Activated CD4-positive, alpha-beta T cell treated with anti-CD3 and anti-CD28 coated beads for 48 hours (primary cell): ENCODE measurements at regions not wholly inside any gene's neighbourhood (a gene's known extent, or its start where the extent isn't known, plus 50 kb on each side); places are given as distances from the start of the nearest gene placed in this dataset.
"Not testable (repeated sequence)": the region's sequence is repeated elsewhere in the genome, so short reads cannot be mapped to it uniquely, and the experiment has no call there.

Source experiments
- DNase-seq: peaks from one replicate; pipeline ENCODE4 v3.0.0-alpha.2; 2020

DNA sequence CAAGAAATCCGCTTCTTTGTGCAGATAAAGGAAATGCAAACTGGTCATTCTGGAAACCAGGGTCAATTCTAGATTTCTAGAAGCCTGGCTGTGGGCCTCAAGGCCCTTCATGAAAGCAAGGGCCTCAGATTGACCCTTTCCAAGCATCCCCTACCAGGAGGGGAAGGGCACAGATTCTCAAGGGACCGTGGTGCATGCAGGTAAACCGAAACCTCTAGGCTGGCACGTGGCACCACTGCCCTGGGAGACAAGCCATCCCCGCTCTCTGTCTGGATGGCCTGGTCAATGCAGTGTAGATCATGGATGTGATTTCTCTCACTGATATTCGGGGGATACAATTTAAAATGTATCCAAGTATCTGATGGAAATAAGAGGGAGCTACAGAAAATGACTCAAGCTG is 69.4 kb downstream of the TOMM20 start:
- DNase-seq = no peak

GRCh38 chr1:235058695-235059094 is 69.9 kb downstream of the TOMM20 start:
- no peak for DNase-seq

DNA sequence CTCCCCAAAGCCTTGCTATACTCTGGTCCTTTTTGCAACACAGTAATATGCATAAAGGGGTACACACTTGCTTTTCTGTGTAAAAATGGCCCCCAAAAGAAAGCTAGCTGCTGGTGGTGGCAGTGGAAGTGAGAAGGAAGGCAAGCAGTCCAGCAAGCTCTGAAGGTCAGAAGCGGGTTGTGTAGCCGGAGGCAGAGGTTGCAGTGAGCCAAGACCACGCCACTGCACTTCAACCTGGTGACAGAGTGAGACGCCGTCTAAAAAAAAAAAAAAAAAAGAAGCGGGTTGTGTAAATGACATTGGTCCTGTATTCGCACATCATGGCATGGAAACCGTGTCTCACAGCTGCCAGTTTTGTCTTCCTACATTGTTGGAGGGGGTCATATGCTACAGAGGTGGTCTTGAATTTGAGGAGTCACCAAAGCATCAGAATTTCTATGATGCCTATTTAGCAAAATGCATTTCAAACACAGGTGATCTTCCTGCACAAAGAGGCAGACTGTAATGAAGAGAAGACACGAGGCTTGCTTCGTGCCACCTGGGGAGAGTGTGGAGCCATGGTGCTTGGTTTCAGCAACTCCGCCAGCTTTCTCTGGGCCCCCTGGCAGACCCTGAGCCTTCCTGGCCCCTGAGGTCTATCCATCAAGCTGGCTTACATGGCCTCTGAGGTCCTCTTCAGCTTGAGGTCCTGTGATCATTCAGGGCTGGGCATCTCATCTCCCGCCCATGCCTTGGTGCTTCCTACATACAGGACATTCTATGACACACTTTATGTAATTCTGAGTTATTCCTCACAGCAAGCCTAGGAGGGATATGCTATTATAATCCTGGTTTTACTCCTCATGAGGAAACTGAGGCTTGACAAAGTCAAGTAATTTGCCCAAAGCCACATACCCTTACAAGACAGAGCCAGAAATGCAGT is 71.0 kb downstream of the TOMM20 start:
- no peak for DNase-seq

DNA sequence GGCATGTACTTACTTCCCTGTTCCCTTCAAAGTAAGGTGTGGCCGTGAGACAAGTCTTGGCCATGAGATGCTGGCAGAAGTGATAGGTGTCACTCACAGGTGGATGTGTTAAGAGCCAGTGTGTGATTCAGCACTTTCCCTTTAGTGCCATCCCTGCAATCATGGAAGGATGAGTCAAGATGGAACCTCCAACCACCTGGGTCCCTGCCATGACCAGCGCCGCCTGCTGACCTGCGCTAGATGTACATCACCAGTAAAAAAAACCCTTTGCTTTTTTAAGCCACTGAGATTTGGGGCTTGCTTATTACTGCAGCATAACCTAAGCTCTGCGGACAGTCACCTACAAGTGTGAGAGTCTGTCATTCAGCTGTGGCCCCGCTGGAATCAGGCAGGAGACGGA is 71.7 kb downstream of the TOMM20 start:
- peak; percentile 53 for DNase-seq

DNA sequence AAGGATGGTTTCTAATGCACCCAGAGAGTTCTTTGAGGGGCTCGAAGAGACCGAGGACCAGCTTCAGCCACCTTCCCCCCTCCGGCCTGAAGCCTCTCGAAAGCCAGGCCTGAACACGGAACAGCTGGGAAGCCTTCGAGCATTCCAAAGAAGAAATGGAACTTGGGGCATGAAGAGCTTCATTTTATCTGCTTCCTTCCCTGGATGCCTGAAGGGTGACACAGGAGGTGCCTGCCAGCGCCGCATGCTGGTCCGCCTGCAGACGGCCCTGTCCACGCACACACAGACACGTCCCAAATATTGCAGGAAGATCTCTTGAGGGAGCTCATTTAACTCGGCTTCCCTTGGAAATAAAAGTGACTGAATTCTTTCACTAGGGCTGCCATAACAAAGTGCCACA is 73.7 kb downstream of the TOMM20 start:
- DNase-seq = no peak

GRCh38 chr1:235054466-235054865 is 74.2 kb downstream of the TOMM20 start:
- DNase-seq = no peak

- DNase-seq = no peak
Measured at GRCh38 chr1:235052067-235053008, 76.3 kb downstream of the TOMM20 start.

DNA sequence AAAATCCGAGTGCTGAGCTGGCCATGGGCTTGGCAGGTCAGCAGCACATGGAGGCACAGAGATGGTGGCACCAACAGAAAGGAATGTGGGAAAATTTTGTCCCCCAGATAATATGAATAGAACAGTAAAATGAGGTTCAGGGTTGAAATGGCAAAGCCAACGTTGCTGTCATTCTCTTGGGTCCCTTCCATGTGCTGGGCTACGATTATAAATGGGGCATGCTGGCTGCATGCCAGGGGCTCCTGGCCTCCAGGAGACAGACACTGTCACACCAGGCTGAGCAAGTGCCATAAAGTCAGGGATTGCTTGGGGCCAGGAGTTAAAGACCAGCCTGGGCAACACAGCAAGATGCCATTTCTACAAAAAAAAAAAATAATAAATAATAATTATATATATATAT is 77.1 kb downstream of the TOMM20 start:
- DNase-seq = no peak

- DNase-seq = peak; percentile 56
Measured at GRCh38 chr1:235050911-235051360, 77.7 kb downstream of the TOMM20 start.

DNA sequence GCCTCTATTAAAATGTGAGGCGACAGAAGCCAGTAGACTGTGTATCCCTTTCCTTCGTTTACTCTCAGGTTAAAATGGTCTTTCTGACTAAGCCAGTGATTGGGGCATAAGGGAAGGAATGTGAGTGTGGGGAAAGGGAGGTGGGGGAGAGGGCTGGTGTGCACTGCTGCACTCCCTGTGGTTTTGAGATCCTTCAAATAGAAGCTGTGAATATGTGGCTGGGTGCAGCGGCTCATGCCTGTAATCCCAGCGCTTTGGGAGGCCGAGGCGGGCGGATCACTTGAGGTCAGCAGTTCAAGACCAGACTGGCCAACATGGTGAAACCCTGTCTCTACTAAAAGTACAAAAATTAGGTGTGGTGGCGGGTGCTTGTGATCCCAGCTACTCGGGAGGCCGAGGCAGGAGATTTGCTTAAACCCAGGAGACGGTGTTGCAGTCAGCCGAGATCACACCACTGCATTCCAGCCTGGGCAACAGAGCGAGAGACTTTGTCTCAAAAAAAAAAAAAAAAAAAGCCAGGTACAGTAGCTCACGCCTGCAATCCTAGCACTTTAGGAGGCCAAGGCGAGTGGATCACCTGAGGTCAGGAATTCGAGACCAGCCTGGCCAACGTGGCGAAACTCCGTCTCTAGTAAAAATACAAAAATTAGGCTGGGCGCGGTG is 78.8 kb downstream of the TOMM20 start:
- DNase-seq = not testable (repeated sequence)

GRCh38 chr1:235049217-235049616 is 79.4 kb downstream of the TOMM20 start:
- no peak for DNase-seq

GRCh38 chr1:235047331-235047871 is 81.2 kb downstream of the TOMM20 start:
- DNase-seq = no peak

DNA sequence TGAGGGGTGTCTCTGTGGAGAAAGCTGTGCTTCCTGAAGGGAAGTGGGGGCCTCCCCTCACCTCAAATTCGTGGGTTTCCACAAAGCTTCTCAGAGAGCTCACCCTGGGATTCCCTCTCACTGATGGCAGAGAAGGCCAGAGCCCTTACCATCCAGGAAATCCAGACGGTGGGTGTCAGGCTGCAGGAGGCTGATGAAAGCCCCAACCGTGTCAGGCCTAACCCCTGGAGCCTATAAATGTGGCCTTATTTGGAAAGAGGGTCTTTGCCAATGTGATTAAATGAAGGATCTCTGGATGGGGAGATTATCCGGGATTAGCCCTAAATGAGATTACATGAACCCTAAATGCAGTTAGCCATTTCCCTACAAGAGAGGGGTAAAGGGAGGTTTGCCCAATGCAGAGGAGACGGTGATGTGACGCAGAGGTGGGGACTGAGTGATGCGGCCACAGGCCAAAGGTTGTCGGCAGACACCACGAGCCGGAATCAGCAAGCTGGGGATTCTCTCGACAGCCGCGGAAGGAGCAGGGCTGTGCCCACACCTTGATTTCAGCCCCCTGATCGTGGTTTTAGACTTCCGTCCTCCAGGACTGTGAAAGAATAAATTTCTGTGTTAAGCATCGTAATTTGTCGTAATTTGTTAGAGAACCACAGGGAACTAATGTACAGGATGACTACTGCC is 82.6 kb downstream of the TOMM20 start:
- DNase-seq = no peak

DNA sequence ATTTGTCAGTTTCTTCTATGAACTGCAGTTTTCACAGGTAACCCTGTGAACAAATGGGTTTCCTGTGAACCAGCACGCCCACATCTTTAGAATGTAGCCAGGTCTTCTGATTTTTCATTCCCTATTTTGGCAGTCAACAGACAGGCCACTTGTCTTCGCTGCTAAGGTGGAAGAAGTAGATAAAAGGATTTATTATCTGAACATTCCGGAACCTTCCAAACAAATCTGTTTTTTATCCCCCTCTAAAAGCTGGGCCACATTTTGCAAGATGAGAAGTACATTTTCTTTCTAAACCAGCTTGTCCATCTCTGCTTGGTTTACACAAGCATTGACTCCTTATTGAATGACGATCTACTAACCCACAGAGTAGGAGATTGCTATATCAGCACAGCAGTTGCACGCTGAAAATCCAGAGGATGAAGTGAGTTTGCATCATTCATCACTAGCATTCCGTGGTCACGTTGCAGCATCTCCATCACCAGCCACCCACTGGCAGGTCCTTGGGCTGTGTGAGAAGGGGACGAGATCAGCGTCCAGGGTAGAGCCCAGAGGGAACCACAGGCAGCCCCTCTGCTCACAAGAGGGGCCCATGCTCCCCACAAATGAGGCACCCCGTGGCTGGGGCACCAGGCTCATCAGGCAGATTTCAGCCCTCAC is 83.5 kb downstream of the TOMM20 start:
- peak; percentile 43 for DNase-seq

DNA sequence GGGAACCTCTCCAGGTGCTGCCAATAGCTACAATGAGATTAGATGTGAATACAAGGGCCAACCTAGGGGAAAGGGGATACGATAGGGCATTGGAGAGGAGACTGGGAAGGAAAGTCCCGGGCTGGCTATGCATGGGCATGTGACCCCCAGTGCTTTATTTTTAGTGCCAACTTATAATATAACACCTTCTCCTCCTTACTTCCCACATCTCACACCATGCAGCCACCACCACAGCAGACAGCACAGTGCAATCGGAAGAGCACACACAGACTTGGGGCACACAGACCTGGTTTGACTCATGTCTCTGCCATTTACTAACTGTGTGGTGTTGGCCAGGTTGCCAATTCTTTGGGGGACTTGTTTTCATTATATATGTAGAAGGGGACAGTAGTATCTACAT is 85.4 kb downstream of the TOMM20 start:
- DNase-seq = no peak

- DNase-seq = no peak
Measured at GRCh38 chr1:235038701-235039100, 89.9 kb downstream of the TOMM20 start.

DNA sequence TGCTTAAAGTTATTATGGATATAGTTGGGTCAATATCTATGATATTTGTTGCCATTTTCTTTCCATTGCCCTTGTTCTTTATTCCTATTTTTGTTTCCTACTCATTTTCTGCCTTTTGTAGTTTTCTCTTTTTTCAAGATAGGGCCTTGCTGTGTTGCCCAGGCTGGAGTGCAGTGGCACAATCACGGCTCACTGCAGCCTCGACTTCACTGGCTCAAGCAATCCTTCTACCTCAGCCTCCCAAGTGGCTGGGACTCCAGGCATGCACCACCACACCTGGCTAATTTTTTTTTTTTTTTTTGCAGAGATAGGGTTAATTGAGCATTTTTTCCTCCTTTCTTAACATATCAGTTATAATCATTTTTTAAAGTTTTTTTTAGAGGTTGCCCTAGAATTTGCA is 92.7 kb downstream of the TOMM20 start:
- DNase-seq = no peak

- no peak for DNase-seq
Measured at GRCh38 chr1:235030919-235031596, 97.6 kb downstream of the TOMM20 start.

GRCh38 chr1:235027862-235028250 is 100.8 kb downstream of the TOMM20 start:
- DNase-seq = no peak

DNA sequence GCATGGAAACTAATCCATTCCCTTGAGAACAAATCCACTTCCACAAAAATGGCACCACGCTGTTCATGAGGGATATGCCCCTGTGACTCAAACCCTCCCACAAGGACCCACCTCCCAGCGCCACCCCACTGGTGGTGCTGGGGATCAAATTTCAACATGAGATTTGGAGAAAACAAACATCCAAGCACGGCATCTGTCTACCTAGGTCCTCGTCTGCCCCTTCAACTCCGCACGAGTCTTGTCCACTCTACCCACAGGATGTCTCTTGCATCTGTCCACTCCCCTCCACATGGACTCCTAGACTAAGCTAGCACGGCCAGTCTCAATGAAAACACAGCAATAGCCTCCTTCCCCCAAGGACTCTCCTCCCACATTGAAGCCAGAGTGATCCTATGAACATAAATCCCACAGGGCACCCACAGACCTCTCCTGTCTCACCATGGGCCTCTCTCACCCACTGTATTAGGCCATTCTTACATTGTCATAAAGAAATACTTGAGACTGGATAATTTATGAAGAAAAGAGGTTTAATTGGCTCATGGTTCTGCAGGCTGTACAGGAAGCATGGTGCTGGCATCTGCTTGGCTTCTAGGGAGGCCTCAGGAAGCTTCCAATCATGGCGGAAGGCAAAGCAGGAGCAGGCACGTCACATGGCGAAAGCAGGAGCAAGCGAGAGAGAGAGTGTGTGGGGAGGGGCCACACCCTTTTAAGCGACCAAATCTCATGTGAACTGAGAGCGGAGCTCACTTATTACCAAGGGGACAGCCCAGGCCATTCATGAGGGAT is 101.4 kb downstream of the TOMM20 start:
- no peak for DNase-seq
